HG03108 (cell line): ENCODE measurements at regions not wholly inside any gene's neighbourhood (a gene's known extent, or its start where the extent isn't known, plus 50 kb on each side); places are given as distances from the start of the nearest gene placed in this dataset.
"Not testable (repeated sequence)": the region's sequence is repeated elsewhere in the genome, so short reads cannot be mapped to it uniquely, and the experiment has no call there.

Source experiments
- ATAC-seq: cut with Tn5 transposase; IDR thresholded peaks from one replicate; pipeline ENCODE4 v1.9.1; 2021; ENCODE audit warnings: moderate library complexity; ENCODE audit not compliant: unreplicated experiment

DNA sequence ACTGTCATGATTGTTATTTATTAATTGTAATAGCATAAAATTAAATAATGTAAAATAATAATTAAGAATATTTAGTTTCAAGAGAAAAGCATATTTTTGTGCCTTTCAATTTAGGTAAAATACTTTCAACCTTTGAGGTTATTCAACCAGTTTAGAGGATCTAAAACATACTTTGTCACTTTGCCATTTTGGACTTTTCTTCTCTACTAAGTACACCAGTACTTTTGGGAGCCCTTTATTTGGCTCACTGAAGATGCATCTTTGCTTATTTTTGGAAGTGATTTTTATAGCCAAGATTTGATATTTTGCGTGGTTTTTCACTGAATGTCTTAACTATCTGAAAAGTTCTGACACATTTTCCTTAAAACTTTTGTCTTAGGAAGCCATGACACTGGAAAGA is 860.5 kb downstream of the SORCS1 start:
- no peak for ATAC-seq

DNA sequence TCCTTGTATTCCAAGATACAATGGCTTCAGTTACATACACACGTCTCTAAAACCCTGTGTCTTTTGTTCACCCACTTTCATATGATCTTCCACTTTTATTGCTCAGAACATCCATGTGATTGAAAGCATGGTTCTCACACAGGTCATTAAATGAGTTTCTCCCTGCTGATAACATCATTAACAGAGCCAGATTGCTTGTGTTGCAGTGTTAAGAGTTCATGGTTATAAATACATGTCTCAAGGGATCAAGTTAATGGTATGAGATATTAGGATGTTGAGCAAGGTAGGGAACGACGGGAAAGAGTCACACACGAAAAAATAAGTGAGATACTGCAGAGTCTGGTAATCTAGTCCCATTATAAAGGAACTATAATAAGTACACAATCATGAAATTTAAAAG is 861.5 kb downstream of the SORCS1 start:
- ATAC-seq, result no peak

DNA sequence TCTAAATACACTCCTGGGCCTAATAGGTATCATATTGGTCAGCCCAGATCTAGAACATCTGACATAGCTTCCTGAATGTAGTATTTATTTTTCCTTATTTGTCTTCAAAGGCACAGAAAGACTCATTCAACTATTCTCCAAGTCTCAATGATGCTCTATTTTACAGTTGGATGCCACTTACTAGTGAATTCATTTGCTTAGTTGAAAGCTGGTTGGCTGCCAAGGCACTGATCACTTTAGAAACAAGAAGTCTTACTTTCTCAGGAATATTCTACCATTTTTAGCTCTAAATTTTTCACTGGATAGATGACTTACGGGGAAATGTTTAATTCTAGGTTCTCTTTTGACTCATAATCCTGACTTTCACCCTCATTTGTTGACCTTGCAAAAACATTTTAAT is 863.4 kb downstream of the SORCS1 start:
- no peak for ATAC-seq

- no peak for ATAC-seq
These were observed 867.6 kb downstream of the SORCS1 start for GRCh38 chr10:106296750-106297392.

DNA sequence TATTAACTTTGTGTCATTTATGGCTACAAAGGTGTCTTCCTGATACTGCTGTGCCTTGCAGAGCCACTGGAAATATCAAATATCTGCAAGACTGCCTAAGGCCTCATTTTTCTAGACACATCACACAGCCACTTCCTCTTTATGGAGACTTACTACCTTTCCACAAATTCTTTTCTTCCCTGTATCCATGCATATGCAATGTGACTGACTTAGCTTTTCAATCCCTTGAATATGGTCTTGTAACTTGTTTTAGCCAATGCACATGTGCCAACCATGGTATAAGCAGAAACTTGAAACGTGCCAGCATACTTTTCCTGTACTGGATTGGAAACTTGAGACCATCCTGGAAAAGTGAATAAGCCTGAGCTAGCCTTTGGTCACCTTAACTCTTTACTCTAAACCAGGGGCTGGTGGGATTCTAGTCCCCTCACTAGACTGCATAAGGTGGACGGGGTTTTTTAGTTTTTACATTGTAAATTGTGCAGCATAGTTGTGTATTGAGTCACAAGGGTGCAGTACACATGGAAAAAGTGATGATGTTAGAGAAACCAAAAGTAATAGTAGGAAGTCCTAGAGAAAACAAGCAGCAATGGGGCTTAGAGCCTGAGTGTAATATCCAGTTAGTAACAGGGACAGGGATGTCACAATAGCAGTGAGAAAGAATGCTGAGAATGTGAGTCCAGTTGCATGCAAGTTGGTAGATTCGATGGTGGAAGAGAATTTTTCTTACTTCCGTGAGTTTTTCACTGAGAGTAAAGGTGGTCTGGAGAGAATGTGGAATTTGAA is 879.5 kb downstream of the SORCS1 start:
- no peak for ATAC-seq

DNA sequence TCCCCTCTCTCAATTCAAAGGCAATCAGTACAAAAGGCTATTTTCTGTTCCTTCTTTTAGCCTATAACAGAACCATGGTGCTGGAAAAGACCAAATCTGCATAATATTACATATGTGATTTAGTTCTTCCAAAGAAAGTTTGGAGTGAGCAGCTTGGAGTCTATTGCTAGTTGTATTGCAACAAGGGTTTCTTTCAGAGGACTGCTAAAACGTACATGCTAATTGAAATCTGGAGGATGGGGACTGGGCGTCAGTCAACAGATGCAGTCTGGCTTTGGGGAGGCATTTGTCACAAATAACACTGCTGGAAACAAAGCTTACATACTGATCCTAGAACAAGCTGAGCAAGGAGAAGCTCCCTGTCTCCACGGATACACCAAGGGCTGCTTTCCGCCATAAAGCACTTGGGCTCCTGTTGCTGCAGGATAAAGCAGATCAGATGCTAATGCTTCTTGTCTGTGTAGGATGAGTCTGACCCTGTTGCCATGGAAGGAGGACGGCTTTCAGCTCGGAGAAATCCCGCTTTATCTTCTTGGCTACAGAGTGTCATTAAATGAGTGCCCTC is 883.5 kb downstream of the SORCS1 start:
- no peak for ATAC-seq

DNA sequence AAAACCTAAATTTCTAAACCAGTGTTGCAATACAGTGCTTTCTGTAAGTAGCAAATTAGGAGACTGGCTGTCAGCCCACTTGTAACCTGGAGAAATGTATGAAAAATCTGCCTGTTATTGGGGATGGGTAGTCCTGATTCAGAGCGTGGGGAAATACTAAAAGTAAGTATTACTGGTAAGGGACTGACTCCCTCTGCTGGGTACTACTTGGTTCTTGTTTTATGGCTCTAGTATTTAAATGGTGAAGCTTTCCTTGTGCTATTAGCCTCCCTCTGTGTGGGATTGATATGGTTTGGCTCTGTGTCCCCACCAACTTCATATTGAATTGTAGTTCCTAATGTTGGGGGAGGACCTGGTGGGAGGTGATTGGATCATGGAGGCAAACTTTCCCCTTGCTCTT is 886.1 kb downstream of the SORCS1 start:
- ATAC-seq, result no peak

GRCh38 chr10:106271237-106271636 is 893.3 kb downstream of the SORCS1 start:
- ATAC-seq, result no peak

DNA sequence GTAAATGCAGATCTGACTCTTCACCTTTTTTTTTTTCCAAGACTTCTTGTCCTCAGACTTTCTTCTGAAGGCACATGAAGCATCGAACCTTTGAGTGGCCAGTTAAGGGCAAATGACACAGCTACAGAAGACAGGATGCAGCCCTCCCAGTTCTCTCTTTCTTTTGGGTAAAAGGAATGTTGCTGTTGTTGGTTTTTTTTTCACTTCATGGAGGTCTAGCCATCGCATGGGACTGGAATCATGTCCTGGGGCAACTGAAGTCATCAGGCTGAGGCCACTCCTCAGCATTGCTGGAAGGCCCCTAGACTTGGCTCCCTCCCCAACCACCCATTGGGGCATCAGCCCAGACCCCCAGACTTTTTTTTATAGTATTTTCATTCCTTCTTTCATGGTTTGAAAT is 896.5 kb downstream of the SORCS1 start:
- no peak for ATAC-seq

- no peak for ATAC-seq
These were observed 896.9 kb downstream of the SORCS1 start for GRCh38 chr10:106267591-106267990.

DNA sequence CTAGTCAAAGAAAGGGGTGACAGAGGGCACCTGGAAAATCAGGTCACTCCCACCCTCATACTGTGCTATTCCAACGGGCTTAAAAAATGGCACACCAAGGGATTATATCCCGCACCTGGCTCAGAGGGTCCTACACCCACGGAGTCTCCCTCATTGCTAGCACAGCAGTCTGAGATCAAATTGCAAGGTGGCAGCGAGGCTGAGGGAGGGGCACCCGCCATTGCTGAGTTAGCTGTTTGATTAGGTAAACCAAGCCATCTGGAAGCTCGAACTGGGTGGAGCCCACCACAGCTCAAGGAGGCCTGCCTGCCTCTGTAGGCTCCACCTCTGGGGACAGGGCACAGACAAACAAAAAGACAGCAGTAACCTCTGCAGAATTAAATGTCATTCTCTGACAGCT is 907.1 kb downstream of the SORCS1 start:
- ATAC-seq, result not testable (repeated sequence)

DNA sequence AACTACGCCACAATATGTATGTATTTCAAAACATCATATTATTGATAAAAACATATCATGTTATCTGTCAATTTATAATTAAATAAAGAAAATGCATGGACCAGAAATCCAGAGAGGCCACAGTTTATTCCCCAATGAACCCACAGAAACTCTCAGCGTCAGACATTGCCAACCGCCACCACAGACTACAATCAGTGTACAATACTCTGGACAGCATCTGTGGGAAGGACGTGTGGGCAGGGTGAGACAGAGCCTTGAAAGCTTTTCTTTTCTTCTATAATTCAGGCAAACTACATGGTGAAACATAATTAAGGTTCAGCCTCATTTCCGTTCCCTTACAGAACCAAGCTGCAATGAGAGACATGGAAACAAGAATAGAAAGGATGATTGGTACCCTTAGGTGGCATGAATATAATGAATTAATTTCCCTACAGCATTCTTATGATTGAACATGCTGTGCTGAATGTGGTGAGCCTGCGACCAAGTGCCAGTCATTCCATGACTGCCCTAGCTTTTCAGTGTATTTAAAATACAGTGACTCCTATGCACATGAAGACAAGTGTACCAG is 909.3 kb downstream of the SORCS1 start:
- ATAC-seq, result no peak

DNA sequence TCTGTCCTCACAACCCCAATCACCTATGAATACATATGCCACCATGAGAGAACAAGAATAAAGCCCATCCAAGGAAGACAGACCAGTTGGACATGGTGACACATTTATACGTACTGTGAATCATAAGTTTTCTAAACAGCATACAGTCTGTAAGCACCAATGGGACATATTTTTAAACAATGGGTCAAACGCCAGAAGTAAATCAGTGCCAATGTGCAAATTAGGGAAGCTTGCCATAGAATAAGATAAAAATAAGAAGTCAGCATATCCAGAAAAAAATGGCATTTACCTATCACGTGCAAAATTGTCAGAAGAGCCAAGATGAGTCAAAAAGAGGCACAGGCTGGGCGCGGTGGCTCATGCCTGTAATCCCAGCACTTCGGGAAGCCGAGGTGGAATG is 910.4 kb downstream of the SORCS1 start:
- ATAC-seq, result no peak

GRCh38 chr10:106252541-106252940 is 912.0 kb downstream of the SORCS1 start:
- ATAC-seq, result no peak

GRCh38 chr10:106251573-106251972 is 912.9 kb downstream of the SORCS1 start:
- no peak for ATAC-seq

DNA sequence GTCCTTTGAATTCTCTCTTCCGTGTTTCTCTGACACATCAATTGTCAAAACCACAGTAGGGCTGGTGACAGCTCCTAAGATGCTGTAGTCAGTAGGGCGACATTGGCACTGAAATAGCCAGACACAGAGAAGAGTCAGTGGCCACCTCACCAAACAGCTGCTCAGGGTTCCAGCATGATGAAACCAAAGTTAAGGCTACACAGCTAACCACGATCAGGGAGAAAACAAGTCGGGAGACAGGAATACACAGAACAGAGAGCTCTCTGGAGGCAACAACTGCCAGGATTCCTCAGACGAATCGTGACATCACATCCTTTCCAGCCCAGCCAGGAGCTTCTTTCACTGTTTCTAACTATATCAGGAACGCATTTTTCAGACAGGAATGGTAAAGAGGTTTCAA is 922.2 kb downstream of the SORCS1 start:
- no peak for ATAC-seq

- no peak for ATAC-seq
These were observed 937.7 kb downstream of the SORCS1 start for GRCh38 chr10:106226828-106227227.

DNA sequence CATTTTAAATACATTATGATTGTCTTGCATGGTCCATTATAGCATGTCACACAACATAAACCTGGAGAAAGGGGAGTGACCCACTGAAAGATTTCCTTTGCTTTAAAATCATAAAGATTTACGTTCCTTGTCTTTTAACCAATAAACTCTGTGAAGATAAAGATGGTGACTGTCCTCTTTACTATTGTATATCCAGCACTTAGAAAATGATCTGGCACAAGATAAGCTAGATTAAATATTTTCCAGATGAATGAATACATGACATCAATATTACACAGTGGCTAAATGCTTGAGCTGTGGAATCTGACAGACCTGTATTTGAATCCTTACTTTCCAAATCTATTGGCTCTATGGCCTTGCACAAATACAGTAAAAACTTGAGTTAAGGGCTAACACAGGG is 938.4 kb downstream of the SORCS1 start:
- no peak for ATAC-seq

DNA sequence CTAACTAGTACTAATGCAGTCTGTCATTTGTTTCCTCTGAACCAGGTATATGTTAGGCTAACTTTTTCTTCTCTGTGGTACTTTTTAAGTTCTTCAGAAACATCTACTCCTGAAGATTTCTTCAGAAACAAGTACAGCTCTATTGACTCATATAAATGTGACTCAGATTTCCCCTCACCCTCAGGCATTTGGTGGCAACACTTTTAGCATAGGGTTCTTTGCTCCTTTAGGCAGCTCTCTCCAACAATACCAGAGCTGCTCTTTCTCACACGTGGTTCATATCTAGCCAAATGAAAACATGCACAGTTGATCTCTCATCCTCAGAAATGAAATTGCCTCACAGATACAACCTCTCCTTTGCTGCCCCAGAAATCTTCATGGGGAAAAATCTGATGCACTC is 939.8 kb downstream of the SORCS1 start:
- no peak for ATAC-seq

GRCh38 chr10:106217627-106218026 is 946.9 kb downstream of the SORCS1 start:
- no peak for ATAC-seq

DNA sequence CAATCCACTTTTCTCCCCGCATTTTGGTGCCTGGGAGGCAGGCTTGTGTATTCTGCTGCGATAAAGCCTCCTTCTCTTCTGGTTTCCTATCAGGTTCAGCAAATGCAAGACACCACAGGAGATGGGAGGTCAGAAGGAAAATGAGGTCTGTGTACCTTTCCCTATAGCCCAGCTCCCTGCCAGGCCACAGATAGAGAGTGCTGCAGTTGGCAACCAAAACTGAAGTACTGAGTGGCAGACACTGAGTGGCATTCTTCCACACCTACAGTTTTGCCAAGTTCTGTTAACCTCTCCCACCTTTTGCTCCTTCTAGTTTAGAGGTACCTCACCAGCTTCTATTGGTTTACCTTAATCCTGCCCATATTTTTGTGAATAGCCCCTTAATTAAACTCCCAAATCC is 948.4 kb downstream of the SORCS1 start:
- no peak for ATAC-seq

GRCh38 chr10:106214243-106214642 is 950.3 kb downstream of the SORCS1 start:
- no peak for ATAC-seq
